Spleen (tissue), 11 donors: ENCODE measurements at regions not wholly inside any gene's neighbourhood (a gene's known extent, or its start where the extent isn't known, plus 50 kb on each side); places are given as distances from the start of the nearest gene placed in this dataset.

Source experiments
- DNase-seq: peaks from one replicate; pipeline ENCODE4 v3.0.0-alpha.2; 2020
- H3K27ac ChIP-seq, 8 donors: fragments of 200-600 bp; sonication (generic) in 7 of 8; 1 replicate in 4 of 8; 2 replicates in 4 of 8; pipeline versions ENCODE4 v1.5.0 to v1.8.0; 2016 to 2021; ENCODE audit warnings: inconsistent platforms in 4 of 8, mild to moderate bottlenecking in 4 of 8, moderate library complexity in 1 of 8
- H3K27me3 ChIP-seq, 7 donors: fragments of 200-600 bp; sonication (generic) in 6 of 7; replicated peaks in 1 of 7; 1 replicate in 4 of 7; 2 replicates in 3 of 7; pipeline versions ENCODE4 v1.5.0 to v1.8.0; 2016 to 2021; ENCODE audit warnings: inconsistent platforms in 3 of 7, mild to moderate bottlenecking in 1 of 7
- H3K36me3 ChIP-seq, 6 donors: fragments of 200-600 bp; sonication (generic) in 5 of 6; 1 replicate in 4 of 6; 2 replicates in 2 of 6; pipeline versions ENCODE4 v1.5.0 to v1.8.0; 2016 to 2021; ENCODE audit warnings: inconsistent platforms in 2 of 6
- H3K4me1 ChIP-seq, 6 donors: fragments of 200-600 bp; sonication (generic) in 5 of 6; 1 replicate in 3 of 6; 2 replicates in 3 of 6; pipeline versions ENCODE4 v1.5.0 to v1.8.0; 2016 to 2021; ENCODE audit warnings: inconsistent platforms in 3 of 6
- H3K4me3 ChIP-seq, 8 donors: fragments of 200-600 bp; sonication (generic) in 7 of 8; 1 replicate in 4 of 8; 2 replicates in 4 of 8; pipeline versions ENCODE4 v1.5.0 to v1.8.0; 2016 to 2021; ENCODE audit warnings: inconsistent platforms in 4 of 8, mild to moderate bottlenecking in 4 of 8, moderate library complexity in 2 of 8
- H3K9me3 ChIP-seq, 8 donors: fragments of 200-600 bp; sonication (generic) in 7 of 8; 1 replicate in 4 of 8; 2 replicates in 4 of 8; pipeline versions ENCODE4 v1.5.0 to v1.8.0; 2016 to 2021; ENCODE audit warnings: inconsistent platforms in 4 of 8
- CTCF ChIP-seq, 11 experiments: fragments of 200-600 bp in 7 of 11; fragments of 450-650 bp in 4 of 11; sonication (generic) in 4 of 11; IDR thresholded peaks in 8 of 11; conservative IDR thresholded peaks in 3 of 11; 1 replicate in 7 of 11; 2 replicates in 4 of 11; pipeline versions ENCODE4 v1.4.0 to v1.8.0; 2016 to 2021; ENCODE audit warnings: antibody characterized with exemption in 11 of 11, inconsistent platforms in 4 of 11, mild to moderate bottlenecking in 1 of 11
- POLR2A ChIP-seq, 3 donors: fragments of 450-650 bp; IDR thresholded peaks; one replicate each; pipeline ENCODE4 v1.5.1; 2017; ENCODE audit warnings: antibody characterized with exemption in 3 of 3, mild to moderate bottlenecking in 1 of 3
- POLR2AphosphoS5 ChIP-seq, 3 donors: sonication (generic); formaldehyde crosslinking; IDR thresholded peaks; one replicate each; pipeline ENCODE4 v1.5.1; 2017; ENCODE audit warnings: antibody characterized with exemption in 3 of 3
- WGBS, 5 donors: extraction: QIAGEN DNeasy Blood & Tissue Kit in 3 of 5; methylation state at CpG; one replicate each; pipeline versions ENCODE4 v1.1.5 to v1.1.7; 2013 to 2018; 5-methylcytosine and 5-hydroxymethylcytosine counted together
- intact Hi-C: fragments of 100-400 bp; cut with DNase I; formaldehyde crosslinking; loops from one replicate; pipeline ENCODE4 v1.15.0; 2023; ENCODE audit warnings: low total_unique reads
- donor health status: healthy with polysubstance abuse.
- donor health status: DM: no; HTN: no; CAD: no; lungs with moderate emphysema.
- donor health status: DM: no; HTN: no; CAD: no.
- donor health status: Bipolar disorder and iron deficiency.
- donor health status: healthy.
- donor health status: DM: no; HTN: no; CAD: no.
- donor health status: DM: yes; HTN: yes; CAD: no.

- TF ChIP-seq POLR2A (IDR thresholded peaks at IDR 0.05) (no peak), POLR2AphosphoS5 (IDR thresholded peaks at IDR 0.05) (no peak), CTCF (IDR thresholded peaks at IDR 0.05 in 8 of 11, conservative IDR thresholded peaks at IDR 0.05 in 3 of 11) (no peak)
- WGBS, 5 donors, result 71 to 79% (median 74%) methylated on average over 3 of the region's 3 CpGs
- intact Hi-C loops, result no loop called here
- Histone ChIP-seq H3K27me3 (no peaks in the 10 kb centered on the region), H3K9me3 (no peaks in the 10 kb centered on the region), H3K36me3 (no peaks in the 10 kb centered on the region), H3K27ac (no peak overlapping the region), H3K4me3 (no peak overlapping the region), H3K4me1 (no peaks in the 10 kb centered on the region)
- no peak for DNase-seq
Measured at GRCh38 chr3:101091489-101091888, 98.3 kb upstream of the ABI3BP start.

GRCh38 chr3:101085752-101086151, 92.5 kb upstream of the ABI3BP start:
- TF ChIP-seq POLR2A (IDR thresholded peaks at IDR 0.05), result no peak
- no peak for TF ChIP-seq CTCF (IDR thresholded peaks at IDR 0.05 in 8 of 11, conservative IDR thresholded peaks at IDR 0.05 in 3 of 11)
- no peak for TF ChIP-seq POLR2AphosphoS5 (IDR thresholded peaks at IDR 0.05)
- no peaks in the 10 kb centered on the region for H3K36me3 ChIP-seq

GRCh38 chr3:101084404-101084803, 91.2 kb upstream of the ABI3BP start:
- H3K9me3 ChIP-seq, result no peaks in the 10 kb centered on the region
- WGBS, 5 donors, result 41 to 61% (median 49%) methylated on average over 1 of the region's 1 CpG
- H3K4me3 ChIP-seq, result no peak overlapping the region
- H3K36me3 ChIP-seq, result no peaks in the 10 kb centered on the region
- intact Hi-C loops, result no loop called here
- DNase-seq, result no peak
- no peaks in the 10 kb centered on the region for H3K27me3 ChIP-seq
- no peak overlapping the region for H3K27ac ChIP-seq
- H3K4me1 ChIP-seq, result no peaks in the 10 kb centered on the region
- TF ChIP-seq POLR2AphosphoS5 (IDR thresholded peaks at IDR 0.05) (no peak), CTCF (IDR thresholded peaks at IDR 0.05 in 8 of 11, conservative IDR thresholded peaks at IDR 0.05 in 3 of 11) (no peak), POLR2A (IDR thresholded peaks at IDR 0.05) (no peak)

More at GRCh38 chr3:101085752-101086151, 92.5 kb upstream of the ABI3BP start:
- Histone ChIP-seq H3K4me1 (no peaks in the 10 kb centered on the region), H3K27ac (no peak overlapping the region), H3K4me3 (no peak overlapping the region), H3K9me3 (no peaks in the 10 kb centered on the region), H3K27me3 (no peaks in the 10 kb centered on the region)
- intact Hi-C loops, result no loop called here
- no peak for DNase-seq
- WGBS, 5 donors, result 74 to 95% (median 83%) methylated on average over 1 of the region's 1 CpG

GRCh38 chr3:101081999-101082398, 88.8 kb upstream of the ABI3BP start:
- no peaks in the 10 kb centered on the region for H3K27me3 ChIP-seq
- H3K9me3 ChIP-seq, result no peaks in the 10 kb centered on the region
- H3K27ac ChIP-seq, result no peak overlapping the region
- no peaks in the 10 kb centered on the region for H3K36me3 ChIP-seq
- no peak overlapping the region for H3K4me3 ChIP-seq
- TF ChIP-seq POLR2AphosphoS5 (IDR thresholded peaks at IDR 0.05) (no peak), CTCF (IDR thresholded peaks at IDR 0.05 in 8 of 11, conservative IDR thresholded peaks at IDR 0.05 in 3 of 11) (no peak), POLR2A (IDR thresholded peaks at IDR 0.05) (no peak)
- no peak for DNase-seq
- H3K4me1 ChIP-seq, result no peaks in the 10 kb centered on the region
- intact Hi-C loops, result no loop called here
